ENCODE measurements at regions not wholly inside any gene's neighbourhood (a gene's known extent, or its start where the extent isn't known, plus 50 kb on each side); places are given as distances from the start of the nearest gene placed in this dataset.

DNA sequence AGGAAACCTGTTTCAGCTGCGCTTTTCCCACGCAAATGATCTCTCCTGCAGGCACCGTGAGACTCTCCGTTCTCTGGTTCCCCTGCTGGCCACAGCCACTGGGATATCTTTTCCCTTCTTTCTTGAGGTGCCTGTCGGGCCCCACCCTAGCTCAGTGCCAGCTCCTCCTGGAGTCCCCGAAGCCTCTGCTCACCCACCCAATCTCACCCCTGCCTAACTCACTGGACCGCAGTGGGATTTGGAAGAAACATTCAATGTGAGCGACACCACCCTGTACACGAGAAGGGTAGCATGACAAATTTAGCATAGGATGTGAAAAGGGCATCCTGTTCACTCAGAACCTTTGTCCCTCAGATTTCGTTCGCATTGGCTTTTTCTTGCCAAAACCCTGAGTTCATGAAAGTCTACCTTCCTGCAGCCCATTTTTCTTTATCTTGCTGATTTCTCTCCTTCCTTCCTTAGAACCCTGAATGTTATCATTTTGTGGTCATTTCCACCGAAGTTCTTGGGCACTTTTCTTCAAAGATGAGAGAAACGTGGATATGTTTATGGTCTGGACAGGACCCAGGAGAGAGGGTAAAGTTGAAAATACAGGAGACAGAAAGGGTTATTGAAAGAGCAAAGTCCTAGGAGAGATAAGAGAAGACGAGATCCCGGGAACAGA, 63.6 kb upstream of the ELK3 start:
- no peak overlapping the region for H3K27ac ChIP-seq

DNA sequence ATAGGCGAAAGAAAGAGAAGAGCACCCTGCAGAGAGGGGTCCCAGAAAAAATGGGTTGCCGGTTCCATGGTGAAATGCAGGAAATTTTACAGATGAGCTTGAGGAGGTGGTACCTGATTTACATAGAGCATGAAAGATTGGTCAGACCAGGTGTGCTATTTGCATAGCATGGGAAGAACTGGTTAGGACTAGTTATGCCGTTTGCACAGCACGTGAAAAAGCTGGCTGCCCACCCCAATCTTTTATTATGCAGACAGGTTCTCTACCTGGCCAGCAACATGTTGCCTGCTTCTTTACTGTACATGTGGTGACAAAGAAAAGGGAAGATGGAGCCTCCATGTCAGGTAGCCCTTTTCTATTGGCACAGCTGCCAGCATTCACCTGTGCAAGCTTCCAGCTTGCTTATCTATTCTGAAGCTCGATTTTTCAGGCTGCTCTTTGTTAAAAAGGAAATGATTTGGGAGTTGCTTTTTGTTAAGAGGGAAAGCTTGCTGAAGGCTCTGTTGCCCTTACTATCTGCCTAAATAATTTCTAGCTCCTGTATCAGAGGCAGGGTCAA, 62.9 kb upstream of the ELK3 start:
- Histone ChIP-seq H3K27me3 (ENCODE audit: control insufficient read depth, insufficient read depth, low read length) (no peaks in the 10 kb centered on the region), H3K36me3 (ENCODE audit: control insufficient read depth, insufficient read depth, low read length) (no peaks in the 10 kb centered on the region), H3K4me2 (ENCODE audit: low read length) (no peak overlapping the region), H3K4me3 (ENCODE audit: low read depth, low read length) (no peak overlapping the region), H3K9ac (no peak overlapping the region), H3K4me1 (no peaks in the 10 kb centered on the region), H2AFZ (peak overlapping the region; percentile 20), H3K9me3 (ENCODE audit: control insufficient read depth, low read length) (no peaks in the 10 kb centered on the region), H3K27ac (no peak overlapping the region), H3K79me2 (no peaks in the 10 kb centered on the region)
- TF ChIP-seq, protein P1, sequence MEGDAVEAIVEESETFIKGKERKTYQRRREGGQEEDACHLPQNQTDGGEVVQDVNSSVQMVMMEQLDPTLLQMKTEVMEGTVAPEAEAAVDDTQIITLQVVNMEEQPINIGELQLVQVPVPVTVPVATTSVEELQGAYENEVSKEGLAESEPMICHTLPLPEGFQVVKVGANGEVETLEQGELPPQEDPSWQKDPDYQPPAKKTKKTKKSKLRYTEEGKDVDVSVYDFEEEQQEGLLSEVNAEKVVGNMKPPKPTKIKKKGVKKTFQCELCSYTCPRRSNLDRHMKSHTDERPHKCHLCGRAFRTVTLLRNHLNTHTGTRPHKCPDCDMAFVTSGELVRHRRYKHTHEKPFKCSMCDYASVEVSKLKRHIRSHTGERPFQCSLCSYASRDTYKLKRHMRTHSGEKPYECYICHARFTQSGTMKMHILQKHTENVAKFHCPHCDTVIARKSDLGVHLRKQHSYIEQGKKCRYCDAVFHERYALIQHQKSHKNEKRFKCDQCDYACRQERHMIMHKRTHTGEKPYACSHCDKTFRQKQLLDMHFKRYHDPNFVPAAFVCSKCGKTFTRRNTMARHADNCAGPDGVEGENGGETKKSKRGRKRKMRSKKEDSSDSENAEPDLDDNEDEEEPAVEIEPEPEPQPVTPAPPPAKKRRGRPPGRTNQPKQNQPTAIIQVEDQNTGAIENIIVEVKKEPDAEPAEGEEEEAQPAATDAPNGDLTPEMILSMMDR (IDR thresholded peaks at IDR 0.05) = no peak

More for the DNA sequence above, 63.6 kb upstream of the ELK3 start:
- no peaks in the 10 kb centered on the region for H3K4me1 ChIP-seq
- H3K36me3 ChIP-seq (ENCODE audit: control insufficient read depth, insufficient read depth, low read length) = no peaks in the 10 kb centered on the region
- no peak overlapping the region for H3K4me3 ChIP-seq (ENCODE audit: low read depth, low read length)
- H3K27me3 ChIP-seq (ENCODE audit: control insufficient read depth, insufficient read depth, low read length) = no peaks in the 10 kb centered on the region
- no peak overlapping the region for H3K9ac ChIP-seq
- no peak overlapping the region for H2AFZ ChIP-seq
- H3K4me2 ChIP-seq (ENCODE audit: low read length) = no peak overlapping the region
- H3K9me3 ChIP-seq (ENCODE audit: control insufficient read depth, low read length) = no peaks in the 10 kb centered on the region
- TF ChIP-seq, protein P1 (IDR thresholded peaks at IDR 0.05) = no peak
- no peaks in the 10 kb centered on the region for H3K79me2 ChIP-seq

DNA sequence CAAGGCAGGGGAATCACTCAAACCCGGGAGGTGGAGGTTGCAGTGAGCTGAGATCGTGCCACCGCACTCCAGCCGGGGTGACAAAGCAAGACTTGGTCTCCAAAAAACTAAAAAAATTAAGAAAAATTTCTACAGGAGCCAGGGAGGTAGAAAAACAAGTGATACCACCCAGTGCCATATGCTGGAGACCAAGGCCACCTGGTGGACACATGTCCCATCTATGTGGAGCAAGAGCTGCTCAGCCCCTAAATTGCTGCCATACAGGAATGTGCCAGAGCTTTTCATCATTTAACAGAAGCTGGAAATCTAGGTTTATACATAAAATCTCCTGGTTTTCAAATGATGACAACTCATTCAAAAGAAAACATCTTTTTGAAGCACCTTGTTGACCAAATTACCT, 61.4 kb upstream of the ELK3 start:
- Histone ChIP-seq H3K4me2 (ENCODE audit: low read length) (no peak overlapping the region), H3K9ac (no peak overlapping the region), H3K9me3 (ENCODE audit: control insufficient read depth, low read length) (no peaks in the 10 kb centered on the region), H2AFZ (no peak overlapping the region), H3K4me3 (ENCODE audit: low read depth, low read length) (no peak overlapping the region), H3K4me1 (no peaks in the 10 kb centered on the region), H3K27ac (no peak overlapping the region), H3K79me2 (no peaks in the 10 kb centered on the region), H3K36me3 (ENCODE audit: control insufficient read depth, insufficient read depth, low read length) (no peaks in the 10 kb centered on the region), H3K27me3 (ENCODE audit: control insufficient read depth, insufficient read depth, low read length) (no peaks in the 10 kb centered on the region)
- TF ChIP-seq, protein P1 (IDR thresholded peaks at IDR 0.05) = peak; percentile 31

DNA sequence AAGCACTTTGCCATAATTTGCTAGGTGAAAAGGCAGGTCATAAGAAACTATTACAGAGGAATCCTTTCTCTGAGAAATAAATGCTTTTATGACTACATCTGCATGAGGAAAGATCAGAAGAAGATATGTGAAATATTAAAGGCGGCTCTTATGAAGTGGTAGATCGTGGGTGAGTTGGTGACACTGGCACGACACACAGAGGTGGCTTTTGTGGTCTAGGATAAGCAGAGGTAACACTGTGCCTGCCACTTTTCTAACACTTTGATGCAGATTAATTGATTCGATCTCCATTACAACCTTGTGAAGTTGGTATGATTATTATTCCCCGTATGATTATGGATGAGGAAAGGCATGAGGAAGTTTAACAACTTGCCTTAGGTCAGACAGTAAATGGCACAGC, 60.0 kb upstream of the ELK3 start:
- Histone ChIP-seq H3K4me1 (no peaks in the 10 kb centered on the region), H3K4me2 (ENCODE audit: low read length) (no peak overlapping the region), H3K27me3 (ENCODE audit: control insufficient read depth, insufficient read depth, low read length) (no peaks in the 10 kb centered on the region), H3K27ac (no peak overlapping the region), H3K79me2 (no peaks in the 10 kb centered on the region), H3K36me3 (ENCODE audit: control insufficient read depth, insufficient read depth, low read length) (no peaks in the 10 kb centered on the region), H3K9me3 (ENCODE audit: control insufficient read depth, low read length) (no peaks in the 10 kb centered on the region), H2AFZ (no peak overlapping the region), H3K4me3 (ENCODE audit: low read depth, low read length) (no peak overlapping the region), H3K9ac (no peak overlapping the region)
- TF ChIP-seq, protein P1 (IDR thresholded peaks at IDR 0.05) = no peak

DNA sequence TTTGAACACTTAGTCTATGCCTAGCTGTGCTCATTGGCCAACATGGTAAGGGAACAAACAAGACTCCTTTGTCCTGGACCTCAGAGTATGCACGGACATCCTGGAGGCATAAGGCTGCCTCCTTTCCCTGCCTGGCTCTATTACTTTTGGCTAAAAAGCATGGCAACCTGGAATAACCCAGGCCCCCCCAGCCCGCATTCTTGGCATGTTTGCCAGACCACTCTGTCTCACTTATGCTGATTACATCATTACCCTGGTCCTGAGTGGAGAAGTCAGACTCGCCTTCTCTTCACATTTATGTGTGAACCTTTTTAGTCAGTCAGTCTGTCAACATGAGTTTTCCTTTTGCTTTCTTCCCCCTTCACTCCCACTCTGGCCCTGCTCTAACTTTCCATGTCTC, 58.0 kb upstream of the ELK3 start:
- no peak overlapping the region for H3K27ac ChIP-seq

More for the DNA sequence above, 58.0 kb upstream of the ELK3 start:
- H3K9ac ChIP-seq = no peak overlapping the region
- H3K4me1 ChIP-seq = no peaks in the 10 kb centered on the region
- H3K9me3 ChIP-seq (ENCODE audit: control insufficient read depth, low read length) = no peaks in the 10 kb centered on the region
- no peaks in the 10 kb centered on the region for H3K36me3 ChIP-seq (ENCODE audit: control insufficient read depth, insufficient read depth, low read length)
- TF ChIP-seq, protein P1 (IDR thresholded peaks at IDR 0.05) = no peak
- no peaks in the 10 kb centered on the region for H3K79me2 ChIP-seq
- no peak overlapping the region for H3K4me2 ChIP-seq (ENCODE audit: low read length)
- no peak overlapping the region for H3K4me3 ChIP-seq (ENCODE audit: low read depth, low read length)
- H3K27me3 ChIP-seq (ENCODE audit: control insufficient read depth, insufficient read depth, low read length) = no peaks in the 10 kb centered on the region
- peak overlapping the region; percentile 38 for H2AFZ ChIP-seq

Measured in parathyroid adenoma (tissue), 2 donors.